ENCODE measurements at regions not wholly inside any gene's neighbourhood (a gene's known extent, or its start where the extent isn't known, plus 50 kb on each side); places are given as distances from the start of the nearest gene placed in this dataset.

- TF ChIP-seq CTCF (conservative IDR thresholded peaks at IDR 0.05): no peak
- Mint-ChIP-seq H3K9me3 (no peaks in the 10 kb centered on the region), H3K27ac (no peak overlapping the region), H3K27me3 (ENCODE audit: low read depth) (peaks cover 16% of the 10 kb centered on the region), H3K36me3 (ENCODE audit: insufficient read depth in 1 of 3, low read depth in 3 of 3) (no peaks in the 10 kb centered on the region), H3K4me1 (peaks cover 10 to 11% of the 10 kb centered on the region in 2 experiments), H3K4me3 (no peak overlapping the region; a peak in 1 of 5 replicates)
- H2AFZ ChIP-seq (ENCODE audit: low read length): no peak overlapping the region
- H4K8ac ChIP-seq (replicated peaks; ENCODE audit: insufficient read length, low read depth, low read length): no peak overlapping the region
- no peaks in the 10 kb centered on the region for H4K20me1 ChIP-seq (ENCODE audit: control insufficient read depth, insufficient read depth, insufficient read length)
- no peak overlapping the region for H3K4me2 ChIP-seq (ENCODE audit: insufficient read depth, insufficient read length, low read length)
- no peak overlapping the region for H3K27ac ChIP-seq (ENCODE audit: insufficient read length, low read depth, low read length)
- no peaks in the 10 kb centered on the region for H3K27me3 ChIP-seq (ENCODE audit: insufficient read depth, low read length)
- H2BK12ac ChIP-seq (ENCODE audit: insufficient read length, low read depth, low read length): no peak overlapping the region
- H3K56ac ChIP-seq (ENCODE audit: insufficient read length, low read depth, low read length): no peak overlapping the region
- H3K9me3 ChIP-seq (ENCODE audit: control insufficient read depth, low read depth, low read length): no peaks in the 10 kb centered on the region
- H3T11ph ChIP-seq (ENCODE audit: low read length): no peak overlapping the region
- no CpG with 5 or more reads among the region's 1 CpG for WGBS (ENCODE audit: extremely low coverage, insufficient read length, low lambda C conversion rate)
- H2BK120ac ChIP-seq (ENCODE audit: low read depth, low read length, poor library complexity, severe bottlenecking): no peak overlapping the region
- no peak overlapping the region for H3K4ac ChIP-seq (ENCODE audit: low read depth, low read length)
- H3K23ac ChIP-seq (ENCODE audit: insufficient read length, low read depth, low read length): no peak overlapping the region
- no peak overlapping the region for H2BK15ac ChIP-seq (ENCODE audit: low read depth, low read length)
- no peak overlapping the region for H3K9ac ChIP-seq (ENCODE audit: extremely low read depth, insufficient read length, low read length)
- H3K4me1 ChIP-seq (ENCODE audit: insufficient read depth, low read length): no peaks in the 10 kb centered on the region
- H3K79me1 ChIP-seq (ENCODE audit: insufficient read depth, low read depth, low read length, poor library complexity, severe bottlenecking): no peaks in the 10 kb centered on the region
- no peak overlapping the region for H3K18ac ChIP-seq (ENCODE audit: insufficient read length, low read depth, low read length)
- H3K79me2 ChIP-seq (ENCODE audit: insufficient read depth, low read length): no peaks in the 10 kb centered on the region
- H2BK20ac ChIP-seq (ENCODE audit: low read depth, low read length, poor library complexity, severe bottlenecking): no peak overlapping the region
- H3K23me2 ChIP-seq (ENCODE audit: insufficient read length, low read depth, low read length, poor library complexity, severe bottlenecking): no peaks in the 10 kb centered on the region
- H2AK5ac ChIP-seq (ENCODE audit: insufficient read length, low read length): no peak overlapping the region
- no peak overlapping the region for H4K5ac ChIP-seq (ENCODE audit: insufficient read length, low read depth, low read length)
- no peak overlapping the region for H3K14ac ChIP-seq (ENCODE audit: insufficient read depth, low read length)
- H4K91ac ChIP-seq (ENCODE audit: insufficient read length, low read depth, low read length): no peak overlapping the region
- no peak for DNase-seq
- no peak overlapping the region for H2BK5ac ChIP-seq (ENCODE audit: insufficient read length, low read length)
These were observed 144.2 kb upstream of the SYT13 start for GRCh38 chr11:45430361-45430760.

Data from H9 (cell line).